Colonic mucosa (tissue), 4 donors: ENCODE measurements at regions not wholly inside any gene's neighbourhood (a gene's known extent, or its start where the extent isn't known, plus 50 kb on each side); places are given as distances from the start of the nearest gene placed in this dataset.

Source experiments
- DNase-seq: peaks from one replicate; pipeline ENCODE4 v3.0.0-alpha.2; 2020
- H3K27ac ChIP-seq: fragments of 200-600 bp; one replicate; pipeline ENCODE4 v1.8.0; 2021
- H3K27me3 ChIP-seq: fragments of 200-600 bp; one replicate; pipeline ENCODE4 v1.8.0; 2021
- H3K36me3 ChIP-seq: fragments of 200-600 bp; one replicate; pipeline ENCODE4 v1.8.0; 2021
- H3K4me1 ChIP-seq: fragments of 200-600 bp; one replicate; pipeline ENCODE4 v1.8.0; 2021; ENCODE audit warnings: mild to moderate bottlenecking
- H3K4me3 ChIP-seq: fragments of 200-600 bp; one replicate; pipeline ENCODE4 v1.8.0; 2021
- H3K9ac ChIP-seq, 2 donors: one replicate each; pipeline ENCODE4 v1.7.0; 2013; ENCODE audit warnings: control low read depth in 2 of 2, low read depth in 2 of 2, low read length in 2 of 2
- H3K9me3 ChIP-seq: fragments of 200-600 bp; one replicate; pipeline ENCODE4 v1.8.0; 2021
- CTCF ChIP-seq: fragments of 200-600 bp; IDR thresholded peaks from one replicate; pipeline ENCODE4 v1.8.0; 2022; ENCODE audit warnings: antibody characterized with exemption, mild to moderate bottlenecking
- intact Hi-C: fragments of 100-400 bp; cut with DNase I; formaldehyde crosslinking; loops from one replicate; pipeline ENCODE4 v1.14.1; 2022
- donor health status: healthy.
- donor health status: DM: no; HTN: no; CAD: no.
- donor health status: DM: no; HTN: no; CAD: no.

DNA sequence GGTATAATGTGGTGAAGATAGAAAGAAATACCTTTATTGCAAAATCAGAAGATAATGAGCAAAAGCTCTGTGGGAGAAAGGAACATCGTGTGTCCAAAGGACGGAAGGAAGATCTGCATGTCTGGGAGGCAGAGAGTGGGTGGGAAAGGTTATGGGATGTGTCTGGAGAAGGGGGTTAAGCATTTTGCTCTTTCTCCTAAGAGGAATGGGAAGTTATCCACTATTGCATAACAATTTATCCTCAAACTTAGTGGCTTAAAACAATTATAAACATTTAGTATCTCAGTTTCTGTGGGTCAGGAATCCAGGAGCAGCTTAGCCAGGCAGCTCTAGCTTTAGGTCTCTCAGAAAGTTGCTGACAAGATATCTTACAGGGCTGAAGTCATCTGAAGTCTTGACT is 229.1 kb upstream of the CITED2 start:
- Histone ChIP-seq H3K27ac (no peak overlapping the region), H3K27me3 (no peaks in the 10 kb centered on the region), H3K9ac (no peak overlapping the region), H3K9me3 (no peaks in the 10 kb centered on the region), H3K4me1 (peaks cover under 1% of the 10 kb centered on the region), H3K4me3 (no peak overlapping the region), H3K36me3 (no peaks in the 10 kb centered on the region)
- DNase-seq, result no peak
- no peak for TF ChIP-seq CTCF
- intact Hi-C loops, result loop anchor here (5.0 kb wide), 1 partner anchor 49 kb away; no protein-coding TSS in a partner anchor

- intact Hi-C loops, result loop anchor here (5.0 kb wide), 1 partner anchor 50 kb away; no protein-coding TSS in a partner anchor
- TF ChIP-seq CTCF, result no peak
- Histone ChIP-seq H3K27ac (no peak overlapping the region), H3K9ac (no peak overlapping the region), H3K4me1 (peaks cover 4% of the 10 kb centered on the region), H3K27me3 (no peaks in the 10 kb centered on the region), H3K4me3 (no peak overlapping the region), H3K9me3 (no peaks in the 10 kb centered on the region), H3K36me3 (no peaks in the 10 kb centered on the region)
- DNase-seq, result no peak
Observed at GRCh38 chr6:139602577-139602976, 228.1 kb upstream of the CITED2 start.

- Histone ChIP-seq H3K4me3 (no peak overlapping the region), H3K36me3 (no peaks in the 10 kb centered on the region), H3K27me3 (no peaks in the 10 kb centered on the region), H3K9ac (no peak overlapping the region), H3K4me1 (peaks cover 4% of the 10 kb centered on the region), H3K27ac (no peak overlapping the region), H3K9me3 (no peaks in the 10 kb centered on the region)
- intact Hi-C loops, result loop anchor here (5.0 kb wide), 1 partner anchor 51 kb away; no protein-coding TSS in a partner anchor
- DNase-seq, result no peak
- no peak for TF ChIP-seq CTCF
Observed at GRCh38 chr6:139600919-139601475, 226.5 kb upstream of the CITED2 start.

DNA sequence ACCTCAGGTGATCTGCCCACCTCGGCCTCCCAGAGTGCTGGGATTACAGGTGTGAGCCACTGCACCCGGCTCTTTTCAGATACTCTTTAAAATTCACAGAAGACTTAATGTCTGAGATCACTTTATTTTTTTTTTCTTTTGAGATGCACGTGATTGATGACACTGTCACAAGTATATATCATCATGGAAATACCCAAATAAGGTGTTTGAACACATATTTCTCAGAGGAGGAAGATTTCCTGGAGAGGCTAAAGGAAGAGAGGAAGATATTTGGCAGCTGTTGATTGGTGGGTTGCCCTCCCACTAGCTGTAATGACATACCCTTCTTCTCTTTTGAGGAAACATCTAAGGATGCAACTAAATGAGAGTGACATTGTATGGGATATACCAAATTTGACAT is 225.9 kb upstream of the CITED2 start:
- no peak for DNase-seq
- no peak overlapping the region for H3K9ac ChIP-seq
- TF ChIP-seq CTCF, result no peak

GRCh38 chr6:139597771-139598755 is 223.6 kb upstream of the CITED2 start:
- intact Hi-C loops, result loop anchor here (5.0 kb wide), 1 partner anchor 226 kb away; the partner anchor contains the start of gene CITED2
- peaks cover 6% of the 10 kb centered on the region for H3K4me1 ChIP-seq

More for the DNA sequence above, 225.9 kb upstream of the CITED2 start:
- H3K4me3 ChIP-seq, result no peak overlapping the region
- intact Hi-C loops, result loop anchor here (5.0 kb wide), 1 partner anchor 52 kb away; no protein-coding TSS in a partner anchor
- no peaks in the 10 kb centered on the region for H3K27me3 ChIP-seq
- no peaks in the 10 kb centered on the region for H3K9me3 ChIP-seq
- no peak overlapping the region for H3K27ac ChIP-seq
- no peaks in the 10 kb centered on the region for H3K36me3 ChIP-seq
- peaks cover 4% of the 10 kb centered on the region for H3K4me1 ChIP-seq

More at GRCh38 chr6:139597771-139598755, 223.6 kb upstream of the CITED2 start:
- peak; percentile 90 for DNase-seq
- Histone ChIP-seq H3K27me3 (no peaks in the 10 kb centered on the region), H3K27ac (peak overlapping the region; percentile 86), H3K36me3 (no peaks in the 10 kb centered on the region), H3K9ac (peak overlapping the region in 1 of 2 donors; percentile 48), H3K4me3 (no peak overlapping the region), H3K9me3 (no peaks in the 10 kb centered on the region)
- TF ChIP-seq CTCF, result no peak
